ENCODE measurements at regions not wholly inside any gene's neighbourhood (a gene's known extent, or its start where the extent isn't known, plus 50 kb on each side); places are given as distances from the start of the nearest gene placed in this dataset.

DNA sequence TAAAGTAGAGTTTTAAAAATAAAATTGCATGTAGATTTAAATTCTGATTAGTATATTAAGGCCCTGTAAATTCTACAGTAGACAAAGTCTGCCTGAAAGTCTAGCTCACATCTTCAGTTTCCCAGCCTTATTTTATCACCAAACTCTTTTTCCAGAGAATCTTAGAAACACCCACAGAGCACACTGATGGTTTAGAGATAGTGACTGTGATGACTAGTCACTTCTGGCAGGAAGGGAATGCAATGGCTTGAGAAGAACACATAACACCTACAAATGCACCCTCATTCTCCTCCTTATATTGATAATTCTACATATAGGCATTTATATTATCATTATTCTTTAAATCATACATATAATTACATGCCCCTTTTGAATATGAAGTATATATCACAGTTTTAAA, 232.9 kb downstream of the ARAP2 start:
- TF ChIP-seq, protein P1, sequence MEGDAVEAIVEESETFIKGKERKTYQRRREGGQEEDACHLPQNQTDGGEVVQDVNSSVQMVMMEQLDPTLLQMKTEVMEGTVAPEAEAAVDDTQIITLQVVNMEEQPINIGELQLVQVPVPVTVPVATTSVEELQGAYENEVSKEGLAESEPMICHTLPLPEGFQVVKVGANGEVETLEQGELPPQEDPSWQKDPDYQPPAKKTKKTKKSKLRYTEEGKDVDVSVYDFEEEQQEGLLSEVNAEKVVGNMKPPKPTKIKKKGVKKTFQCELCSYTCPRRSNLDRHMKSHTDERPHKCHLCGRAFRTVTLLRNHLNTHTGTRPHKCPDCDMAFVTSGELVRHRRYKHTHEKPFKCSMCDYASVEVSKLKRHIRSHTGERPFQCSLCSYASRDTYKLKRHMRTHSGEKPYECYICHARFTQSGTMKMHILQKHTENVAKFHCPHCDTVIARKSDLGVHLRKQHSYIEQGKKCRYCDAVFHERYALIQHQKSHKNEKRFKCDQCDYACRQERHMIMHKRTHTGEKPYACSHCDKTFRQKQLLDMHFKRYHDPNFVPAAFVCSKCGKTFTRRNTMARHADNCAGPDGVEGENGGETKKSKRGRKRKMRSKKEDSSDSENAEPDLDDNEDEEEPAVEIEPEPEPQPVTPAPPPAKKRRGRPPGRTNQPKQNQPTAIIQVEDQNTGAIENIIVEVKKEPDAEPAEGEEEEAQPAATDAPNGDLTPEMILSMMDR (IDR thresholded peaks at IDR 0.05; ENCODE audit: poor library complexity), result no peak
- TF ChIP-seq EZH2phosphoT487 (IDR thresholded peaks at IDR 0.05; ENCODE audit: low read depth, severe bottlenecking, unreplicated experiment) (no peak), EZH2 (IDR thresholded peaks at IDR 0.05; ENCODE audit: borderline replicate concordance) (no peak)
